ENCODE measurements at regions not wholly inside any gene's neighbourhood (a gene's known extent, or its start where the extent isn't known, plus 50 kb on each side); places are given as distances from the start of the nearest gene placed in this dataset.

DNA sequence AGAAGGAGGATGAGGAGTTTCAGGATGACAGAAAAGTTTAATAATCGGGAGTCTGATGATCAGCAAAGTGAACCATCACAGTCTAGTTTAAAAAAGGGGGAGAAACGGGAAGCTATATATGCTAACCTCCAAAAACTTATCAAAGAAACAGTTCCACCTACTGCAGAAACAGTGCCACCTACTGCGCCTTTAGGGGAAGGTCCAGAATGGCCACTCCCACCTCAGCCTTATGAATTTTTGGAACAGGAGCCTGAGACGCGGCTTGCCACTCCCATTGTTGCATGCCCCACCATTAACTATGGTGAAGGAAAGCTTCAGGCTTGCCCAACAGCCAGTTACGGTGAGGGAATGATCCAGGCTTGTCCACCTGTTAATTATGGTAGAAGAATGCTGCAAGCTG, 929.0 kb downstream of the SLITRK6 start:
- TF ChIP-seq, protein P1, sequence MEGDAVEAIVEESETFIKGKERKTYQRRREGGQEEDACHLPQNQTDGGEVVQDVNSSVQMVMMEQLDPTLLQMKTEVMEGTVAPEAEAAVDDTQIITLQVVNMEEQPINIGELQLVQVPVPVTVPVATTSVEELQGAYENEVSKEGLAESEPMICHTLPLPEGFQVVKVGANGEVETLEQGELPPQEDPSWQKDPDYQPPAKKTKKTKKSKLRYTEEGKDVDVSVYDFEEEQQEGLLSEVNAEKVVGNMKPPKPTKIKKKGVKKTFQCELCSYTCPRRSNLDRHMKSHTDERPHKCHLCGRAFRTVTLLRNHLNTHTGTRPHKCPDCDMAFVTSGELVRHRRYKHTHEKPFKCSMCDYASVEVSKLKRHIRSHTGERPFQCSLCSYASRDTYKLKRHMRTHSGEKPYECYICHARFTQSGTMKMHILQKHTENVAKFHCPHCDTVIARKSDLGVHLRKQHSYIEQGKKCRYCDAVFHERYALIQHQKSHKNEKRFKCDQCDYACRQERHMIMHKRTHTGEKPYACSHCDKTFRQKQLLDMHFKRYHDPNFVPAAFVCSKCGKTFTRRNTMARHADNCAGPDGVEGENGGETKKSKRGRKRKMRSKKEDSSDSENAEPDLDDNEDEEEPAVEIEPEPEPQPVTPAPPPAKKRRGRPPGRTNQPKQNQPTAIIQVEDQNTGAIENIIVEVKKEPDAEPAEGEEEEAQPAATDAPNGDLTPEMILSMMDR (IDR thresholded peaks at IDR 0.05) = no peak
- no peak for TF ChIP-seq POLR2A (IDR thresholded peaks at IDR 0.05)

All from stomach (tissue), 4 donors.